SH-SY5Y (cell line): ENCODE measurements at regions not wholly inside any gene's neighbourhood (a gene's known extent, or its start where the extent isn't known, plus 50 kb on each side); places are given as distances from the start of the nearest gene placed in this dataset.

Experiments used
- GATA2 ChIP-seq: IDR thresholded peaks from 2 replicates; pipeline ENCODE4 v1.6.1; 2011; ENCODE audit warnings: mild to moderate bottlenecking, low read depth, low read length
- GATA3 ChIP-seq: IDR thresholded peaks from 2 replicates; pipeline ENCODE4 v1.6.1; 2011; ENCODE audit warnings: low read depth, mild to moderate bottlenecking, low read length, moderate library complexity

- TF ChIP-seq GATA2: no peak
- no peak for TF ChIP-seq GATA3
Observed at GRCh38 chr12:67482751-67483661, 165.5 kb upstream of the DYRK2 start.
